Ammon's horn (tissue), 1 donor: ENCODE measurements at regions not wholly inside any gene's neighbourhood (a gene's known extent, or its start where the extent isn't known, plus 50 kb on each side); places are given as distances from the start of the nearest gene placed in this dataset.
A peak's percentile ranks its signal among the peaks of the same experiment; 100 is the strongest.

ENCODE experiments used
- DNase-seq: peaks from one replicate; pipeline ENCODE4 v3.0.0-alpha.2; 2016; ENCODE audit warnings: low spot score

- no peak for DNase-seq
These were observed 464.5 kb downstream of the BCOR start for GRCh38 chrX:39633293-39633692.

DNA sequence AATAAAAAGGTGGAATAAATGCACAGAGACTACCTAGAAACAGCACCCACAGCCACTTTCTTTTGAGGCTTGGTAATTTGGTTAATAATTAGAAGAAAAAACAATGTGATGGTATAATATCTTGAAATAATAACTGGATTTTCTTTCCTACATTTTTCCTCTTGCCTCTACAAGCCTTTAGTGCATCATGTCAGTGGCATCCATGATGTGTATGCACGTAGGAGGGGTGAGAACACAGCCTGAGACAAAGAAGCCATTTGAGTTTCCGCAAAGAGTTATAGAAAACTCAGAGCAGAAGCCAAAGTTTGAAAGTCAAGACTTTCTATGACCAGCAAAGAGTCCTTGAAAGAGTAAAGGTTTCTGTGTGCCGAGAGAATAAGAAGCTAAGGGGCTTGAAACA, 461.3 kb downstream of the BCOR start:
- no peak for DNase-seq

- DNase-seq: no peak
These were observed 459.2 kb downstream of the BCOR start for GRCh38 chrX:39638526-39638925.

DNA sequence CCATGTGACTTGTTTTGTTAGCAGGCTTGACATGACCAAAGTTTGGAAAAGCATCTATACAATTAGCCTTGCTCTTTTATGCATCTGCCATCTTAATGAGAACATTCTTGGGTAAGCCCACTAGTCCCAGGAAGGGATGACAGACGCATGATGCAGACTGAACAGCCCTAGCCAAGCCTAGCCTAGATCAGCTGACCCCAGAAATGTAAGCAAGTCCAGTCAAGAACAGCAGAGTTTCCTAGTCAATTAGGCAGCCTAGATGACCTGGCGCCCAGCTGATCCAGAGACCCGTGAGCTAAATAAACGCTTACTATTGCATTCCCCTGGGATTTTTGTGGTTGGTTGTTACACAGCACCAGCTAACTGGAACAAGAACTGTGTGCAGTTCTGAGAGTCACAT, 457.9 kb downstream of the BCOR start:
- no peak for DNase-seq

DNA sequence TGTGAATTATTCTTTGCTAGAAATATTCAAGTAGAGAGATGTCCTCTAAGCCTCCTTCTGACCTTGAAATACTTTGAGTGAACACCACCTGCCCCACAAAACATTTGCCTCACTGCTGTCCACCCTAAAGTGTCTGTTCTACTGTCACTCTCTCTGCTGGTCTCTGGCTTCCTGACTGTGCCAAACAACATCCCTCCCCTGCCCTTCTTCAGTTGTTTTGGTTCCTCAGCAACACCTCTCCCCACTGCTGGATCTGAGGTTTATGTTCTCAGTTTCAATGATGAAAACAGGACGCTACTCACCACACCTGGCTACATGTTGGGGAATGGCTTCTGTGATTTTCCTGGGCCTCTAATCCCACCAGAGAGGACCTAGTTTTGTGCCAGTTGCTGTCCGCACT, 456.9 kb downstream of the BCOR start:
- DNase-seq: no peak

GRCh38 chrX:39642071-39642470, 455.7 kb downstream of the BCOR start:
- no peak for DNase-seq

DNA sequence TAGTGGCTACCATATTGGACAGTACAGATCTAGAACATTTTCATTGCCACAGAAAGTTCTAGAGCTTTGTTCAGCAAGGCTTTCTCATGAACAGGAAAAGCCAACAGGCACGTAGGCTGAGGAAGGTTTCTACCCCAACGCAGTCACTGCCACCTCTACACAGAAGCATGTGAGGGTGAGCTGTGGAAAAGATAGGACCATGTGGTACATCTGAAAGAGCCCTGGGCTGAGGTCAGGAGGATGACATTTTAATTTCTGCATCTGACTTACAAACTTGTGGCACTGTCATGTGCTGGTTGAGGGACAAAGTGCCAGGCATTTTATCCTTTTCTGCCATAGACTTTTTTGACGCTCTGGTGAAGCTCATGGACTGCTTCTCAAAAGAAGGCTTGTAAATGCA, 454.2 kb downstream of the BCOR start:
- no peak for DNase-seq

DNA sequence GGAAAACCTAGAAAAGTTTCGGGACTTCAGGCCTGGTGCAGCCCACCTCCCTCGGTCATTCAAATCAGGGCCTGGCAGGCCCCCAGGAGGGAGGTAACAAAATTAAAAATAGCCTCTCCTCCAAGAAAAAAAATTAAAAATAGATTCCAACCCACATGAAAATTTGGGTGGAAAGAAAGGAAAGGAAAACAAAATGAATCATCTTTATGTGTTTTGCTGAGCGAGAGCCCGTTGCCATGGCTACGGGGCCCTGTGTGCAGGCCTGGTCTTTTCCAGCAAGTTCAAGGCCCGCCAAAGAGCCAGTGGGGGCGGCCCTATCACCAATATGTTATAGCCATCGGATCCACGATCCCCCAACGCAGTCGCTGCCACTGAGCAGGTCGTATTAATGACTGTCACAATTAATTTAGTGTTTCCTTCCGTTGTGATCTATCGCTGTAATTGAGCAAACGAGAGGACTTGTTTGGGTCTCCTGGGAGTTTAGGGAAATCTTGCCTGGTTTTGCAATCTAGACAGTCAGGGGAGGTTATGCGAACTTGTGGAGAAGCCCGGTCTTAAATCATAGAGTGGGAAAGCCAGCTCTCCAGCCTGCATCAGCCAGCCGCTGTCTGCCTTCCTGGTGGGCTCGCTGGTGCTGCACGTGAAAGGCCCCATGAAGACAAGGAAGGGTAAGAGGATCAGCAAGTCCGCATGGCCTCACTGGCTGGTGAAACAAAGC, 452.4 kb downstream of the BCOR start:
- DNase-seq: peak; percentile 11

- no peak for DNase-seq
These were observed 449.1 kb downstream of the BCOR start for GRCh38 chrX:39648548-39649254.

DNA sequence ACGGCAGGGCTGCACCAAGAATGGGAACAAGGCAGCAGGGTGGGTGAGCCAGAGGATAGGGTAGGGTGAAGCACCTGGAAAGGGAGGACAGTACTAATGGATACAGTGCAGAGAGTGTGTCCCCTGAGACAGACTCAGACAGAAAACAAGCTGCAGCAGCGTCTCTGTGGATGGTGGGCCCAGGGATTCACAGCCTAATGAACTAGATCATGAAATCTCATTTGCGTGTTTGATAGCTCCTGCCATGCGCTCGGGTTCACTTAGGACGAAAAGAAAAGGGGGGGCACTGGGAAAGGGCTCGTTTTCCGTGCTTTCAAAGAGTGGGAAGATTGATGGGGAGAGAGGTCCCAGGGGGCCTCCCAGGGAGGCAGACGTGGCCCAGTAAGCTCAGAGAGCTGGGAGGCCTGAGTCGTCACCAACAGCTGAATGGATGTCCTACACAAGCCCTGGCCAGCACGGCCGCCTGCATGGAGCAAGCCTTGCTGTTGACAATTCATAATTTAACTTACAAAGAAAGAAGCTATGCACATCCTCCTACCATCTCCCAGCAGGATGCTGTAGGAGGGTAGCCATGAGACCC, 446.9 kb downstream of the BCOR start:
- DNase-seq: no peak

- peak; percentile 18 for DNase-seq
These were observed 445.4 kb downstream of the BCOR start for GRCh38 chrX:39652336-39652735.

DNA sequence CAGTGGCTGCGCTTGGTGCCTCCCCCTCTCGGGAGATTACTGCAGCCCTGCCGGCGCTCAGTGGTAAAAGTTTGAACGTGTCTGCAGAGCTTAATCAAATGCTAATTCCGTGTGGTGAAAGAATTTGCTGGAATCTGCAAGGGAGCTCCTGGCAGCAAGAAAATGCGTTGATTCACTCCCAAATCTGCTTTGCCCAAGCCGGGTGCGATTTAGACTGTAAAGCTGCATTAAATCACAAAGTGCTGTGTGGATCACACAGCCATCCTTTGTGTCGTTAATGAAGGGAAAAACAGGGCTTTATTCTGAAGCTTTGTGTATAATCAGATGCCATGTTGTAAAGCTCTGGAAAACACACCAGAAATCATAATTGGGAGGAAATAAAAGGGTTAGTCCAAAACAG, 444.1 kb downstream of the BCOR start:
- DNase-seq: peak; percentile 82

DNA sequence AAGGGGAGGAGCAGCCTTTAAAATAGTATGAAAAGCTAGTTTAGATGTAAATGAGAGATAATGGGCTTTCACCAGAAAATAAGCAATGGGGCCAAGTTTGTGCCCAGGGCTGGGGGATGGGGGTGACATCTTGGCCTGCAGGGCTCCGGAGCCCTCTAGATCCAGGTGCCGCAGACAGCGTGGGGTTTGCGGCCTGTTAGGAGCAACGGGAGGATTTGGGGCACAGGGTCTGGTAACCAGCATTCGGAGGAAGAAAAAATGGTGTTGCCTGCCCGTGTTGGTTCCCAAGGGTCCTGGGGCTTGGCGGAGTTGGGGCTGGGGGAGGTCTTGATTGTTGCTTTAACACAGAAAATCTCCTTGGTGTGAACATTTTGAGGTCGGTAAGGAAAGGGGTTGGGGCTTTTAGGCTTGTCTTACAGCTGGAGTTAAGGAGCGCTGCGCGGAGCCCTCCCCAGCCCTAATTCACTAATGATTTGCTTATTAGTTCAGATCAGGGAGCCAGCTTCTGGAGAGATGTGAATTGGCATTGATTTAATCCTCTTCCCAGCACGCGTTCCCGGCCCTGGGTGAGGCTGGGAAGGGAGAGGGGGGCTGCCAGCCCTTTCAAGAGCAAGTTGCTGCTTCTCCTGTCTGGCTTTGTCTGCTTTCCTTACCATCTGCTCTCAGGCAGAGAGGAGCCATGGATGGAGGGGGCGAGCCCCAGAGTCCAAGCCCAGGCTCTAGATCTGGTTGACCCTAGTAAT, 443.4 kb downstream of the BCOR start:
- no peak for DNase-seq

DNA sequence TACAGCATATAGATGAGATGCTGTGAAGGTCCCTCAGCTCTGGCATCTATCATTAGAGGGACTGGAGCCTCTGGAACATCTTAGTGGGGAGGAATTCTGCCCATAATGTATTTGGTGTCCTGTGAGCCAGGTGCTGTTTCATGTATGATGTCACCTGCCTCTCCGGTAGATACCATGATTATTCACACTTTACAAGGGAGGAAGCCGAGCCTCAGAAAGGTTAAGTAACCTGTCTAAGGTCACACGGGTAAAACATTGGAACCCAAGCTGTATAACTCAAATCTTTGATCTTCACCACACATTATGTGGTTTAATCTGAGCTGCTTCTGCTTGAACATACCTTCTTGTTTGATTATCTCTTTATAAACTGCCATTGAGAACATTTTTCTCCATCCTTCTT, 442.8 kb downstream of the BCOR start:
- no peak for DNase-seq

GRCh38 chrX:39661116-39661907, 436.4 kb downstream of the BCOR start:
- DNase-seq: no peak

DNA sequence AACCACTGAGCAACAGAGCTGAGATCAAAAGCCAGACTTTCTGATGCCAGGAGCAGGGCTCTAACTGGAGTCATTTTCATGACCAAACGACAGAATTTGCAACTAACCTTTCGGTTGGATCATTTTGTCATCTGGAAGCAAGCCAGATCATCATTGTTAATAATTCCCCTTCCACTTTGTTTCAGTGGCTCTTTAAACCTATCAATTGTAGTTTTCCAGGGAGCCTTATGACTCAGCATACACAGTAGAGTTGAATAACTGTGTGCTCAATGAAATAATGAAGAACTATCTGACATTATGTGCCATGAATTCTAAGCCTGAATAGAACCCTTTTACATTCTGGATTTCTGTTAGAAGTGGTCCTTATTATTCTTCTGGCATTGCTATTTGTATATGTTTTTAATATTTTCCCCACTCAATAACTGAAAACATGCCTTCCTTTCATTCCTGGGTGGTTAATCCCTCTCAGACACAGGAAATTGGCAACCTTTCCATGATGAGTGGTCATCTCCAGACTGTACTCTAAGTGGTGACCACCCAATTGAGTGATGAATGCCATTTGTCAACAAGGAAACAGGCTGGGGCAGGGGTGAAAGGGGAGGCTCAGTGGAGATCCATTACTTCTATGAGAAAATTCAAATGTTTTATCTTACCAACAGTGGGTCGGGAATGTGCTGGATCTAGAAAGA, 431.8 kb downstream of the BCOR start:
- DNase-seq: no peak

- DNase-seq: no peak
These were observed 430.6 kb downstream of the BCOR start for GRCh38 chrX:39667191-39667590.

DNA sequence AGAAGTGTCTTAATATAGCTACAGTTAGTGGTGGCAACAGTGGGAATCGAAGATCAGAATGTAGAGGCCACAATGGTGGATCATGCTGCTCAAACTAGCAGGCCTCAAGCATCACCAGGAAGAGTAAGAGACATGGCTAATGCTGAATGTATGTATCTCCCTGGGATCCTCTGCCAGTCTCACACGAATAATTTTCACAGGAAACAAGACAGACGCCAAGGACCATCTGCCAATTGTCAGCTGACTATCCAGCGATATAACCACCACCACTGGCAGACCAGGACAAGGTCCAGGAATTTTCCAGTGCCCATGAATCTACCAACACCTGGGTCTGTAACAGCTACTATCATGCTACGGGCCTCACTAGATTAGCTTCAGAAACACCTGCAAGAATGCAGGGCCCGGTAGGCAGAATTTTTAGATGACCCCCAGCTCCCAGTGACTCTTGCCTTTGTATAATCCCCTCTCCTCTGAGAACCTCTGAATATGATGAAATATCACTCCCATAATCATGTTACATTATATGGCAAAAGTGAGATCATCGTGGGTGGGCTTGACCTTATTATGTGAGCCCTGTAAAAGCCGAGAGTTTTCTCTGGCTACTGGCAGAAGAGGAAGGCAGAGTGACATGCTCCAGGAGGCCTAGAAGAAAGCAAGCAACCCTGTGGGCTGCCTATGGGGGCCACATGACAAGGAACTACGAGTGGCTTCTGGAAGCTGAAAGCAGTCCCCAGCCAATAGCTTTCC, 429.8 kb downstream of the BCOR start:
- DNase-seq: no peak

GRCh38 chrX:39669668-39670067, 428.1 kb downstream of the BCOR start:
- no peak for DNase-seq

DNA sequence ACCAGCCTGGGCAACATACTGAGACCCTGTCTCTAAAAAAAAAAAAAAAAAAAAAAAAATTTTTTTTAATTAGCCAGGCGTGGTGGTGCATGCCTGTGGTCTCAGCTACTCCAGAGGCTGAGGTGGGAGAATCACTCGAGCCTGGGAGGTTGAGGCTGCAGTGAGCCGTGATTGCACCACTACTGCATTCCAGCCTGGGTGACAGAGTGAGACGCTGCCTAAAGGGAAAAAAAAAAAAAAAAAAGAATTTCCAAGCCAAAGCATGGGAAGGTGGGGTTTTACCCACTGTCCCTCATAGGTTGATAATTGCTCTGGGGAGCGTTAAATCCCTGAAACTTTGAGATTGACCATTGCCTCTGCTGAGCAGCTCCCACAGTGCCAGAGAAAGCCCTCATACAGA, 427.5 kb downstream of the BCOR start:
- DNase-seq: no peak

GRCh38 chrX:39672405-39672804, 425.4 kb downstream of the BCOR start:
- DNase-seq: no peak
